DMS153 (cell line): ENCODE measurements at regions not wholly inside any gene's neighbourhood (a gene's known extent, or its start where the extent isn't known, plus 50 kb on each side); places are given as distances from the start of the nearest gene placed in this dataset.
"Not testable (repeated sequence)": the region's sequence is repeated elsewhere in the genome, so short reads cannot be mapped to it uniquely, and the experiment has no call there.

Experiments used
- DNase-seq: peaks from one replicate; lab custom pipeline; 2025; lab: John Stamatoyannopoulos, UW

DNA sequence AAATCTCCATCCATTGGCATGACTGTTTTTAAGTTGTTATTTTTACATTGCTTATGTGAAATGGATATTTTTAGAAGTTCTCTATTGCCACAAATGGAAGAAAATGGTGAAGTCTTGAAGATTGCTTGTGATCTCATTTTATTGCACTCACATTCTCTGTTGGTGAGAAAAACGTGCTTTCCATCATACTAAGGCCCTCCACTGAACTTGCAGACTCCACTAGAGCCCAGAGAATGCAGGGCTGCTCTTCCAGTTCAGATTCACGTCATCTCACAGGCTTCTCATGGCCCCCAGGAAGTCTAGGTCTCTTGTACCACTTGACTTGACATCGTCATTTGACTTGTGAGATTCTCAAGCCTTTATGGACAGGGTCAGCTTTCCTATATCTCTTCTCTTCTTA lies 254.8 kb upstream of the COPS8 start:
- no peak for DNase-seq

DNA sequence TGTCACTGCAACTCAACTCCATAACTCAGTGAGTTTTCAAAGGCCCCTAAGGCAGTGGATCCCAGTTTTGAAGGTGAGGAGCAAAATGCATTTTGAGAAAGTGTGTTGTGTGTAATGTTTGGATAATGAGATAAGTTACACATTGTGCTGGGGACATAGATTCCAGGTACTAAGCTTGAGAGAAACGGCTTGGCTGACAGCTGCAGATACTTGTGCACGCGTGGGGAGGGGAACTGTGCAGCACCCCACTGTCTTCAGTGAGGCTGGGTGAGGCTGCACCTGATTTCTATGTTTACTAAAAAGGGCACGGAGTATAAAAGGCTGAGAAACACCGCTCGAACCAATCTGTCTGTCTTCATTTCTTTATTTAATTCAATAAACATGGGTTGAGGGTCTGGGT lies 254.0 kb upstream of the COPS8 start:
- no peak for DNase-seq

DNA sequence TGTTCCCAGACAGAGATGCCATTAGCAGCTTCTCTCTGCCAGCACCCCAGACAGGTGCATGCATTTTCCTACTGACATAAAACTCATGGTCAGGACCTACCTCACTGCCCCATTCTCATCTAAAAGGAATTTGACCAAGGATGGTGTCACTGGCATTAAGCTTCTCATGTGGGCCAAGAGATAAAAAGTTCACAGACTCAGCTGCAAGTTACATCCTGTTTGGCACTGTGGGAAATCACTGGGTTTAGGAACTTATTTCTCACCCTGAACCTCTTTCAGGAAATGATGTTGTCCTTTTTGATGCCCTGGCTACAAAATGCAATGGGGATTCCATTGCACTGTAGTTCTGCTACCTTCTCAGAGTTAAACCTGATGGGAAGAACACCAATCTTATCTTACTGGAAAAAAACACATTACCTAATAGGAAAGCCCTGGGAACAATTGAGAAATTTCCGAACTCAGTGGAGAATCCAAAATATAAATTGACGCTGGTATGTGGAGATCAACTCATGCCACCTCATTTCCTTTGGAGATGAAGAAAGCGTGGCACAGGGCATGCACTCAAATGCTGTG lies 252.1 kb upstream of the COPS8 start:
- no peak for DNase-seq

DNA sequence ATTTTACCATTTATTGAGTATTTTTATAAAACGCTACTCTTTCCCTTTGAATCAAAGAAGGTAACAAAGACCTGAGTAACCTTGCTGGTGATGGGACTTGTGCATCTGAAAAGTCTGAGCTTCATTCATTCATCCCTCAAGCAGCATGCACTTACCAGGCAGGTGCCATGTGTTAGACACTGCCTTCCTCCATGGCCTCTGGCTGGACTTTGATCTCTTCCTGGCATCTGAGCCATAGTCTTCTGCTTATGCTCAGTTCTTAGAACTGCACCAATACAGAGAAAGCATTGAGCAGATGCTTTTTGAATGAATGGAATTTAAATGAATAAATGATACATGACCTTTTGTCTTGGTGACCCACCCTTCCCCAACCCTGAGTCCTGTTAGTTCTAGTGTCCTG lies 251.4 kb upstream of the COPS8 start:
- DNase-seq: no peak

DNA sequence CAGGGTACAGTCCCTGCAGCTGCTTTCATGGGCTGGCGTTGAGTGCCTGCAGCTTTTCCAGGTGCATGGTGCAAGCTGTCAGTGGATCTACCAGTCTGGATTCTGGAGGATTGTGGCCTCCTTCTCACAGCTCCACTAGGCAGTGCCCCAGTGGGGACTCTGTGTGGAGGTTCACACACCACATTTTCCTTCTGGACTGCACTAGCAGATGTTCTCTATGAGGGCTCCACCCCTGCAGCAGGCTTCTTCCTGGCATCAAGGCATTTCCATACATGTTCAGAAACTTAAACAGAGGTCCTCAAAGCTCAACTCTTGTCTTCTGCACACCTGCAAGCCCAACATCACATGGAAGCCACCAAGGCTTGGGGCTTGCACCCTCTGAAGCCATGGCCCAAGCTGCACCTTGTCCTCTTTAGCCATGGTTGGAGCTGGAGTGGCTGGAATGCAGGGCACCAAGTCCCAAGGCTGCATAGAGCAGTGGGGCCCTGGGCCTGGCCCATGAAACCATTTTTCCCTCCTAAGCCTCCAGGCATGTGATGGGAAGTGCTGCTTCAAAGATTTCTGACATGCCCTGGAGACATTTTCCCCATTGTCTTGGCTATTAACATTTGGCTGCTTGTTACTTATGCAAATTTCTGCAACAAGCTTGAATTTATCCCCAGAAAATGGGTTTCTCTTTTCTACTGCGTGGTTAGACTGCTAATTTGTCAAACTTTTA lies 250.2 kb upstream of the COPS8 start:
- DNase-seq: no peak

DNA sequence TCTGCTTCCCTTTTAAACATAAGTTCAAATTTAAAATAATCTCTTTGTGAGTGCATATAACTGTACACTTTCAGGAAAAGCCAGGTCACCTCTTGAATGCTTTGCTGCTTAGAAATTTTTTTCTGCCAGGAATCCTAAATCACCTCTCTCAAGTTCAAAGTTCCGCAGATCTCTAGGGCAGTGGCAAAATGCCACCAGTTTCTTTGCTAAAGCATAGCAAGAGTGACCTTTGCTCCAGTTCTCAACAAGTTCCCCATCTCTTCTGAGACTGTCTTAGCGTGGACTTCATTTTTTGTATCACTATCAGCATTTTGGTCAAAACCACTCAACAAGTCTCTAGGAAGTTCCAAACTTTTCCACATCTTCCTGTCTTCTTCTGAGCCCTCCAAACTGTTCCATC lies 249.7 kb upstream of the COPS8 start:
- DNase-seq: not testable (repeated sequence)

DNA sequence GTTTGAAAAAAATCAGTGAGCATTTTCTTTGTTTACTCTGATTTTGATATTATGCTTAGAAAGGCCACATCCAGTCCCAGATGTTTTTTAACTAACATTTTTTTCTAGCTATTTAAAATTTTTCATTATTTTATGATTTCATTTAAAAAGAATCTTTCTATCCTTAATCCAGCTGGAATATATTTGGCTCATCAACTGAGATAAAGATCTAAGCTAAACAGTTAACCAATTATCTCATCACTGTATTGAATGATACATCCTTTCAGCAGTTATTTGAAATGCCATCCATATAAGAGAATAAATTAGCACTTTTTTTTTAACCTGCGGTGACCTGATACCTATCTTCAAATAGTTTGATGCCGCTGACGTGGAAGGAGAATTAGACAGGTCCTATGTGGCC lies 245.5 kb upstream of the COPS8 start:
- DNase-seq: no peak

DNA sequence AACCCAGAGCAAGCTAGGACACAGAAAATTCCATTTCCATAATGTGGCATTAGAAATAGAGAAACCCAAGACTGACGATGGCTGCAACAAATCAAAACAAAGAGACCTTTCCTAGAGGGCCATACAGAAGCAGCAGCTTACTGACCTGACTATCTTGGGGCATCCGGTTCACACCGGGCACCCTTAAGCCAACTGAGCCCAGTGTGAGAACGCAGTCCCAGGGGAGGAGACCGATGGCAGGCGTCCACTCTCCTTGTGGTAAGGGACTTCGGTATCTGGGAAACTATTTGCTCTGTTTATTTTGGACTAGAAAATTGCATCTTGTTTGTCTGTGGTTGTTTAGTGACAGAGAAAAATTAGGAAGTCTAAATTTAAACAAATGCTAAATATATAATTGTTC lies 244.8 kb upstream of the COPS8 start:
- DNase-seq: no peak

DNA sequence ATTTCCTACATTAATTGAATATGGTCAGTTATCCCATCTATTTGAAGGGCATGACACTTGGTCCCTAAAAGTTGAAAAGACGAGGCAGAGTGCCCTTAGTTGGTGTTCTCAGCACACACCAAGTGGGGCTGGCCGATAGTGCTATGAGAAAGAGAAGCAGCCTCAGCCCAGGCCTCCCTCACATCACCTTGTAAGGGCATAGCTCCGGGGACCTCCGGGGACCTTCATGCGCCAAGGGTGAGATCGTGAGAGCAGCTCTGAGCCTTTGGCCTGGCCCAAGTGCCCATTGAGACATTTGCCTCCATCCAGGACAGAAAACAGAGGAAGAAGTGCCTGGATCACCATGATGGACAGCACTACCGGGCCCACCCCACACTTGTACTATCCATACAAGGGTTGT lies 244.3 kb upstream of the COPS8 start:
- no peak for DNase-seq

DNA sequence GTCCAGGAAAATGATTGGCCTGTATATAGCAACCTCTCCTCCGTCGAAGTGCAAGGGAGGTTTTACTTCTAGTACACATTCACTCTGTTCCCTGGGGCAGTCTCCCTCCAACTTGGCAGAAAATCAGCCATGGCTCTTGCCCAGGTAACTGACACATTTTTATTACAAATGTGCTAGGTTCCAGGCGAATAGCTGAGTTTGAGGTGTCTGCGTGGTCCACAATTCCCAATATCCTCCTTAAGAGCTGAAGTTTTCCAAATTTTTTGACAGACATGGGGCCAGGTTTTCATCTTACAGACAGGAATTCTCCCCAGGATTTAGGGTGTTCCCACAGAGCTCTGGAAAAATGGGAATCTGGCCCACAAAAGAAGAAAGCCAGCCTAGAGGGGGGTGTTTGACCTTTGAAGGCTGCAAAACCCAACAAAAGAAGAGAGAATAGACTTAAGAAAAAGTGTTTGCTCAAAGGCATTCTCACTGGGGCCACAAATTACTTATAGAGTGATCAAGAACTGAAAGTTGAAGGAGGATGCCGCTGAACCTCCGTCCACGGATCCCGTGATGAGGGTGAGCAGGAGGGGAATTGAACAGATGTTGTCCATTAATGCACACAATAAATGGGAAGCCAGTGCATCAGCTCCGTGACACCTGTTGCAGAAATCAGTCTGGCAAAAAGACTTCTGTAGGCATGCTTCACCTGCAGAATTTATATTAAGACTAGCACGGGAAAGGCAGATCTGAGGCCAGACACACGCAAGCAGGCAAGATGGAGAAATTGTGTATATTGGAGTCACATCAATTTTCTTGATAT lies 242.3 kb upstream of the COPS8 start:
- DNase-seq: no peak

DNA sequence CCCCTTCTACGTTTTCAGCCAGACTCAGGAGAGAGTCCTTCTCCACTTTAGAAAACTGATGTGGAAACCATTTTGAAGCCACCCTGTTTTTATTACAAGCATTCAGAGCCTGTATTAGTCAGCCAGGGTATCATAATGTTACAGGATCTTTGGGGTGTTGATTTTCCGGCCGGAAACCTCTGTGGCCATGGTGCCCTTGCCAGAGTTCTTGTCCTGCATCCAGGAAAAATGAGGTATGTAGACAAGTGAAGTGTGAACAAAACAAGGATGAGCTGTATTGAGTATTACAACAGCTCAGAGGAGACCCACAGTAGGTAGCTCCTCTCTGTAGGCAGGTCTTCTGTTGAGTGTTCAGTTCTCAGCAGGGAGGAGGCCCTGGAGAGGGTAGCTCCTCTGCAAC lies 241.0 kb upstream of the COPS8 start:
- DNase-seq: no peak

DNA sequence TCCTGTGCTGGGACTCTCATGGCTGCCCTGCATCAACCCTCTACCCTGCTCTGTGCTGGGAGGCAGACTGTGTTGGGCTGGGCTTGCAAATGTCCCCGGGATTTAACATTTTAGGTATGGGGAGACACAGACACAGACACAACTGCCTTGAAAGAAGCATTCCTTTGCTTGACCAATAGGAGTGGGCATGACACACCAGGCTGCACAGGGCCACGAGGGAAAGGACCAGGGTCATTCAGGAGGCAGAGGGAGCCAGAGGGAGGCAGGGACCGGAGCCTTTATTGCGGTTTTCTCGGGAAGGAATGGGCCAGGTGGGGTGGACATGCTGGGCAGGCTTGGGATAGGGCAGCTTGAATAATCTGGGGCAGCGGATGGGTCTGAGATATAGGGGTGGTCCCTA lies 238.7 kb upstream of the COPS8 start:
- DNase-seq: no peak

DNA sequence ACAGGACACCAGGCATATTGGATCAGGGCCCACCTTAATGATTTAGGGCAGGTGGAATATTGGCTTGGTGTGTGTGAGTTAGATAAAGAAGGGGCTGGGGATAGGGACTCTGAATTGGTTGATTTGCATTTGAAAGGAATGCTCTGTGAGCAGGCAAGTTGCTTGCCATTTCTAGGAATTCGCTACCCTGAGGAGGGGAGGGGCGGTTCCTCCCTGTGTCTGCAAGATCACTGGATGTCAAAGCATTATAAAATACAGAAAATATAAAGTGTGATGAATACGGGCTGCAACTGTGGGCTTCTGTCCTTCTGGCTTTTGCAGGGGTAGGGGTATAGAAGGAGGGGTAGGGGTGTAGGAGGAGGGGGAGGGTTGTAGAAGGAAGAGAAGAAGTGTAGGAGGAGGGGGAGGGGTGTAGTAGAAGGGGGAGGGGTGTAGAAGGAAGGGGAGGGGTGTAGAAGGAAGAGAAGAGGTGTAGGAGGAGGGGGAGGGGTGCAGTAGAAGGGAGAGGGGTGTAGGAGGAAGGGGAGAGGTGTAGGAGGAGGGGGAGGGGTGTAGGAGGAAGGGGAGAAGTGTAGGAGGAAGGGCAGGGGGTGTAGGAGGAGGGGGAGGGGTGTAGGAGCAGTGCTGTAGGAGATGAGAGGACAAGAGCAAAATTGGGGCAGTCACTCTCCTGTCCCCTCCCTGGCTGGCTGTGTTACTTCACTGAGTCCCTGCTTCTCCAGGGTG lies 238.0 kb upstream of the COPS8 start:
- DNase-seq: no peak

DNA sequence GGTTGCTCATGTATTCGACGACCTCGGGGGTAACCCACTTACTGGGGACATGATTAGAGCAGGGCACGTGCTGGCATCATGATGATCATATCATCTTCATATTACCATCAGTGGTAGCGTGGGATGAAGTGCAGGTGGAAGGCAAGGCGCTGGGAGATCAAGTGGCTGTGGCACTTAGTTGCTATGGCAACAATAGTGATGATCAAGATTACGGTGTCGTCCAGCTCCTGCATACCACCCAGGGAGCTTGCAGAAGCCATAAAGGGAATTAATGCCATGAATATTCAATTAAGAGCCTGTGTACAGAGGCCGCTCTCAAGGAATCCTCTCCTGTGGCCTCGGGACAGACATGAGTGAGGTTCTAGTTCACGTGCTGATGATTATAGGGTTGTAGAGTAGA lies 237.2 kb upstream of the COPS8 start:
- no peak for DNase-seq

DNA sequence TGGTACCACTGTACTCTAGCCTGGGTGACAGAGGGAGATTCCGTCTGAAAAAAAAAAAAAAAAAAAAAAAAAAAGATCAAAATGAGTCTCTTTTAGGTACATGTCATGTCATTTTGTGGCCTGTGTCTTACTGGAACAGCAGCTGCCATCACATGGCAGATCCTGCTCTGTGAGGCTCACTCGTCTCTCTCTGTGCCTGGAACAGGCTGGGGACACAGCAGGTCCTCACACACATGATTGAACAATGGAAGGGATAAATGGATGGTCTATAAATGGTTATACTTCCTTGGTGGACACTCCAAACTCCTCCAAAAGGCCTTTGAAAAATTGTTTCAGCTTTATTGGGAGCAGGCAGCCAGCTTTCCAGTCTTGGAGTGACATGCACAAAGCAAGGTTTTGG lies 236.2 kb upstream of the COPS8 start:
- DNase-seq: no peak

DNA sequence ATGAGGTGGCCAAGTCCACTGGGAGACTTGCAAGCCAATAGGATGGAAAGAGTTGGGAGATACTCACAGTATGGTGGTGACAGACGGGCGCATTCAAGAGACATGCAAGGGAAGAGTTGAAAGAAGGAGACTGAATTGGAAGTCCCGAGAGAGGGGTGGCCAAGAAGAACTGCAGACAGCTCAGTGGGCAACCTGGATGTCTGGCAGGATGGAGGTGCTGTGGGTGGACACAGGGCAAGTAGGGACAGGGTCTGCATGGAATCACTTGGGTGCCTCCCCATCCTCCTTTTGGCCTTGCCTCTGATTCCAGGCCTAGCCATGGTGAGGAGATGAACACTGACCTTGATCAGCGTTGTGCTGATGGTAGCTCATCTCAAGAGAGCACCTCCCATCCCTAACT lies 235.7 kb upstream of the COPS8 start:
- DNase-seq: no peak

DNA sequence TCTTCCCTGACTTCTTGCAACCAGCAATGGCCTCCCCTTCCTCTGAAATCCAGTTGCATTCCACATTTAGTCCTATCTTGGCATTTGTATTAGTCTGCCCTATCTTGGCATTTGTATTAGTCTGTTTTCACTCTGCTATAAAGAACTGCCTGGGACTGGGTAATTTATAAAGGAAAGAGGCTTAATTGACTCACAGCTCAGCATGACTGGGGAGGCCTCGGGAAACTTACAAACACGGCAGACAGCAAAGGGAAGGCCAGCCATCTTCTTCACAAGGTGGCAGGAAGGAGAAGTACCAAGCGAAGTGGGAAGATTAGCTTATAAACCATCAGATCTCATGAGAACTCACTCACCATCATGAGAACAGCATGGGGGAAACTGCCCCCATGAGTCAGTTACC lies 234.5 kb upstream of the COPS8 start:
- DNase-seq: no peak

DNA sequence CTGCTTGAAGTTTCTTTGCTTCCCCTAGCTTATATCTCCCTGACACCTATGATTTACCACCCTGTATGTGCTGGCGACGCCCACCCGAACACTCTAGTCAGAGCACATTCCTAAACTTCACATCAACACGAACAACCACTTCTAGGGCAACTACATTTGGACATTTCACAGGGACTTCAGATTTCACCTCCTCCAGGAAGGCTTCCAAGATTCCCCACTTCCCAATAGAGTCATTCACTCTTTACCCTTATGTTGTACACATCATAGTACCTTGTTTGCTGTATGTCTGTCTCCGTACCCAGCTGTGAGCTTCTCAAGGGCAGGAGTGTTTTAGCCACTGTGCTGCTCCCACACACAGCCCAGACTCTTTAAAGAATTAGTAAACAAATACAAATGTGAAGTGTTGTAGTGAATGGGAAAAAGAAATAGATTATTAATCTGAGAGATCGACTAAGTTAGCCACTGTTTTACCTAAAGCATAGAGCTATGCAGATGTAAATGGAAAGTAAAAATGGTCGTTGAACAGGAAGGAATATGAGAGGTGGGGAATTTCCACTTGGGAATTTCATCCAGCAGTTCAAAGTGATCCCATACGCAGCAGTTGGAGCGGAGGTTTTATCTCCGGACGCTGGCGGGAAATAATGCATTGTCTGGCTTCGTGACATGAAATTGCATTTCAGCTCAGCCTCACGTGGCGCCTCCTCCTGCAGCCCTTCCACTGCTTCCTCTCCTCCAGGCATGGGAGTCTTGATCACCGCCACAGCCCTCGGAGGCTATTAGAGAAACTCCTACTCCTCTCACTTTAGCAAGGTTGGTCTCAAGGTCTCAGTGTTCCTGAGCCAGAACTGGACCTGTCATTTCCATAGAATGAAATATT lies 233.4 kb upstream of the COPS8 start:
- no peak for DNase-seq

DNA sequence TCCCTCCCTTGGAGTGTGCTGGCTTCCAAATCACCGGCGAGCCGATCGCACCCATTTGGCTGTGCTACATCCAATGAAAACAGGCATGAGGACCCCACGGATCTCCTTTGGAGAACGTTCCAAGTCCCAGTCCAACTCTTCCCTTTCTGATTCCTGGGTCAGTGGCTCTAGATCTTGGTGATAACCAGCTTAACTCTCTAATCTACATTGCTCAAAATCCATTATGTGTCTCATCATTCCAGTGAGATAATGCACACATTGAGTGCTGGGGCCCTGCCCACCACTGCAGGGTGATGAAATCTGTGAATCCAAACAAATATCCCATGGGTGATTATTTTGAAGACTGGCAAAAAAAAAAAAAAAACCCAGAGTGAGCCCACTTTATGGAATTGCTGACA lies 232.7 kb upstream of the COPS8 start:
- no peak for DNase-seq

DNA sequence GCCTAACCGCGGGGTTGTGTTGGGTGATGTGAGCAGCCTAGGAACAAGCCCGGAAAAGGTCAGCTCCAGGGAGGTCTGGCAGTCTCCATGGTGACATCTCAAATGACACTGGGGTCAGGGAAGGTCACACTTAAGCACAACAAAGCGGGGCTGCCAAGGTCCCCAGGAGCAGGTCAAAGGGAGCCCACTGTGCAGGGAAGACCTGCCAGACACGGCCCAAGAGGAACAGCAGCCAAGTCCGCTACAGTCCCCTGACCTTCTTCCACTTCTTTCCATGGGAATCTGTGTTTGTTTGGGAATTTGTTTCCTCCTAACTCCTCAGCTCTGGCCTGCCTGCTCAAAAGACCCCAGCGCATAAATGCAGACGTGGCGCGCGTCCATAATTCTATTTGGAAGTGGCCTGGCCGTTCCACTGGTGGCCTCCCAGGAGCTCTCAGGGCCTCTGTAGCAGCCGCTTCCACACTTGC lies 232.1 kb upstream of the COPS8 start:
- DNase-seq: no peak

DNA sequence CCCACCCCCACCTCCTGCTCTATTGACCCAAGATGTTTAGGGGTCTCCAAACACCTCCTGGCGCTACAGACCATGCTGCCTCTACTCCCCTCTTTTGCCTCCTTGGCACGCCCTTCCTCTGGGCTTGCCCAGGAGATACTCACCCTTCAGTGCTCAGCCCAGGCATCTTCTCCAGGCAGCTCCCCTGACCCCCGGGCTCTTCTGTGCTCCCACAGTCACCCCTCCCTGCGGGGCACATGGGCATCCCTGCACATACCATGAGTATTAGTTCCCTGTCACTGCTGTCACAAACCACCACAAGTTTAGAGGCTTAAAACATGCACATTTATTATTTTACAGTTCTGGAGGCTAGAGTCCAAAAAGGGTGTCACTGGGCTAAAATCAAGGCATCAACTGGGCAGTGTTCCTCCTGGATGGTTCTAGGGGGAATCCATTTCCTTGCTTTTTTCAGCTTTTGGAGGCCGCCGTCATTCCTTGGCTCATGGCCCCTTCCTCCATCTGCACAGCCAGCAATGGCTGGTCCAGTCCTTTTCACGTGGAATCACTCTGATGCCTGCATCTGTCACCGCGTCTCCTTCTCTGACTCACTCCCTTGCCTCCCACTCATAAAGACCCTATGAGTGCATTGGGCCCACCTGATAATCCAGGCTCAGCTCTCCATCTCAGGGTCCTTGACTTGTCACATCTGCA lies 230.4 kb upstream of the COPS8 start:
- no peak for DNase-seq
